ENCODE measurements at regions not wholly inside any gene's neighbourhood (a gene's known extent, or its start where the extent isn't known, plus 50 kb on each side); places are given as distances from the start of the nearest gene placed in this dataset.

DNA sequence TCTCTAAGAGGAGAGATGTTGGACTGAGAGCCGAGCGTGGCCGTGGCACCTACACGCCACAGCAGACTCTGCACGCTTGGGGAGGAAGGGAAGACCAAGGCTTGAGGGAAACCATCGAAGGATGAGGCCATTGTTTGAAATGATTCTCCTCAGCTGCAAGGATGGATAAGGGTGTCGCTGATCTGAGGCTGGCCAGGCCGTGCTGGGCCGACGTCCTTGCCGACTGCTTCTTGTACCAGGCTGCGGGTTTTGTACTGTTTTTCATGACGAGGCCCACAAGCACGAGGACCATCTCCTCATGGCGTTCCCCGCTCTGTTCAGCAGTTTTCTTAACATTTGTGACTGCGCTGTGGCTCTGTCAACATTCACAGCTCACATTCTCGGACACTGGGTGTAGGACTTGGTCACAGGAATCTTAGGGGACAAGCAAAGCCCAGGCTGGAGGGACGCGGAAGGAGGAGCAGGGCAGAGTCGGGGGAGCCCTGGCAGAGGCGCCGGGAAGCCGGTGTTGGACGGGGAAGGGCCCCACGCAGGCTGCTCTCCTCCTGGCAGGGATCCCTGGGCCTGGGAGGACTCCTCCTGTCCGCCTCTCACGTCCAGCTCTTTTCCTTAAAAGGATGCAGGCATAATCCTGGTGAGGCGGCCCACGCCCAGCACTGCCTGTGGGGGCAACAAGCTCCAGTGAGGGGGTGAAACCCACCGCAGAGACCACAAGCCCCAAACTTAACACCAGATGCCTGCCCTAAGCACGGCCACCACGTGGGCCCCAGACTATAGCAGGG, 259.0 kb upstream of the SALL3 start:
- no peak for TF ChIP-seq CTCF (IDR thresholded peaks at IDR 0.05; ENCODE audit: low read depth, low read length)
- TF ChIP-seq MYC (IDR thresholded peaks at IDR 0.05; ENCODE audit: low read depth, low read length) = no peak
- no peak for TF ChIP-seq POLR2A (IDR thresholded peaks at IDR 0.05; ENCODE audit: extremely low read depth, insufficient read length)
